ENCODE measurements at regions not wholly inside any gene's neighbourhood (a gene's known extent, or its start where the extent isn't known, plus 50 kb on each side); places are given as distances from the start of the nearest gene placed in this dataset.
A peak's percentile ranks its signal among the peaks of the same experiment; 100 is the strongest.

DNA sequence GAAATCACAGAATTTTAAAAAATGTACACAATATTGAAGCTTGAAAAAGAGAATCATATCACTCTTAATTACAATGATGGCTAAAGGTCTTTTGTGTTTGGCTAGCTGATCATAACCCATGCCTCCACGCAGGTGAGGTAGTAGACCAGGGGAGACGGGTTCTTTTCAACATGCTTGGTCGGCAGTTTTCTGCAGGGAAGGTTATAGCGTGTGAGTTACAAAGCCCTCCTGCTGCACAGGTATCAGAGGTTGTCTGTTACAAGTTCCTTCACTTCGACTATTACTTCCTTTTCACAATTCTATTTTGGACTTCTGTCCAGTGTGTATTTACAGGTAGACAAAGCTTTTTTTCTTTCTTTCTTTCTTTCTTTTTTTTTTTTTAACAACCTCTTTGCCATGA is 127.1 kb upstream of the PRPS1L1 start:
- DNase-seq: no peak

DNA sequence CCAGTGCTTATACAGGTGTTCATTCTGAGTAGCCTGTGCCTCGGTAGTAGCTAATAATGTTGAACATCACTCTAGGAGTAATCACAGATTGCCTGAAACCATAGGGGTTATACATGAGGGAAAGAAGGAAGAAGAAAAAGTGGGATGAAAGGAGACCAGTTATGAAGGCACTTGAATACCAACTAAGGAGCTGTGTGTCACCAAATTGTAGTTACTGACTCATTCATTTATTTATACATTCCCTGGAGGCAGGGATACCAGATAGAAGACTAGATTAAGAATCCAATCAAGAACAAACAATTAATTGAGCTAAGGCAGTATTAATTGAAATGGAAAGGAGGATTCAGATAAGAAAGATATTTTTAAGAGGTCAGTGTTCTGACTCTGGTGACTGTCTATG is 129.6 kb upstream of the PRPS1L1 start:
- DNase-seq: no peak

DNA sequence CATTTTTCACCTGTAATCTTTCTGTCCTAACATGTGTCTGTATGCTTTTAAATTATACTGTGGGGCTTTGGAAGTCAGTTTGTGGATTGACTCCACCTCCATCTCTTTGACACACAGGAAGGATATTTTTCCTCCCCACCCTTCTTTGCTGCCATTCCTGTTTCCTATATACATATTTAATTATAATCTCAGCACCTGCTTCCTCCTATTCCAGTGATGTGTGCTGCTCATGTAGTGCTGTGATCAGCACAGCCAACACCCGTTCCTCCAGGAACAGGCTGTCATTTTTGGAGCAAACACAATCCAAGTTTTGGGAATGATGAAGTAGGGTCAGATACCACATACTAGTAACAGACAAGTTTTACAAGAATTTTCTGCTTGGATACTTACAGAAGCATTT is 135.0 kb upstream of the PRPS1L1 start:
- DNase-seq: peak in 1 of 2 experiments; percentile 55

GRCh38 chr7:18163091-18163490 is 135.4 kb upstream of the PRPS1L1 start:
- DNase-seq: no peak

DNA sequence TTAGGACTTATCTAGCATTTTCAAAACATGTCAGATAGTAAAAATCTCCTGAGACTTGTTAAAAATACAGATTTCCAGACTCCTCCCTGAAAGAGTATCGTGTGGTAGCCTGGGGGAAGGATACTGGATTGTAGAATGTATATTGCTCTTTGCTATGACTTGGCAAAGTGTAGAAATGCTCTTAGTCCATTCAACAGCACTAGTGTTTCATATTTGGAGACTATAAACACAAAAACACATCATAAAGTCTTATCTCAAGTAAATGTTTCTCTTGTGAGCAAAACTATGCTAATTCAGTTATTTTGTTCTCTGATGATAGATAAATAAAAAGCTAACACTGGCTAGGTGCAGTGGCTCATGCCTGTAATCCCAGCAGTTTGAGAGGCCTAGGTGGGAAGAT is 137.5 kb upstream of the PRPS1L1 start:
- no peak for DNase-seq

DNA sequence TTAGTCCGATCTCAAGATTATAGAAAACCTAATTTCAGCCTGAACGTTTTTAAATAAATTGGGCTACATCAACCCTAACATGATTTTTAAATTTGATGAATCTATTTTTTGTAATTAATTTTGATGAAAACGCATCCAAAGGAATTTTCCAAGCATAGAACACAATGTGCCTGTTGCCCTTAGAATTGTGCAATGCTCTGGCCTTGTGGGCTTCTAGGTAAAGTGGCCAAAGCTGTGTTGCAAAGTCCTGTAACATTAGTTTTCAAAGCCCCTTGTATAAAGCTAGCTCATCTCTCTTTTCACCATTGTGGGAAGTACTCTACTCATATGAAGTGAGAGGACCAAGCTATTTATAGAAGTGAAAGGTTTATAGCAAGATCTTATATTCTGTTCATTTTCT is 138.4 kb upstream of the PRPS1L1 start:
- DNase-seq: no peak

DNA sequence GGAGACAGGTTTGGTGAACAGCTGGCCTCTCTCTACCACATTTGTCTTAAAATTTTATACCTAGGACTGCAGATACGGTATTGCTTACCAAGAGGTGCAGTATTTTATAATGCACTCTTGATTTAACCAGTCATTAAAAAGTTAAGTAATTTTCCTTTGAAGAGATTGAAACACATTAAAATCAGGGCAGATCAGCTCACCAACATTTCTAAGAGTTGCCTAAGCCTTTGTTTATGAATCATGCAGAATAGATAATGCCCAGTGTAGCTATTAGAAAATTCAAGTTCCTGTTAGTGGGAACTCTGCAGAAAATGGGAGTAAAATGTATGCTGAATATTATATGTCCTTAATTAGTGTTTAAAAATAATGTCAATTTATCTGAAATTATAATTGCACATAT is 140.2 kb upstream of the PRPS1L1 start:
- no peak for DNase-seq

DNA sequence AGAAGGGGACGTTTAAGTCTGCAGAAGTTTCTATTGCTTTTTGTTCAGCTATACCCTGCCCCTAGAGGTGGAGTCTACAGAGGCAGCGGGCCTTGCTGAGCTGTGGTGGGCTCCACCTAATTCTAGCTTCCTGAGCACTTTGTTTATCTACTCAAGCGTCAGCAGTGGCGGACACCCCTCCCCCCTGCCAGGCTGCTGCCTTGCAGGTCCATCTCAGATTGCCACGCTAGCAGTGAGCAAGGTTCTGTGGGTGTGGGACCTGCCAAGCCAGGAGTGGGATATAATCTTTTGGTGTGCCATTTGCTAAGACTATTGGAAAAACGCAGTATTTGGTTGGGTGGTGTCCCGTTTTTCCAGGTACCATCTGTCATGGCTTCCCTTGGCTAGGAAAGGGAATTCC is 147.3 kb upstream of the PRPS1L1 start:
- no peak for DNase-seq

DNA sequence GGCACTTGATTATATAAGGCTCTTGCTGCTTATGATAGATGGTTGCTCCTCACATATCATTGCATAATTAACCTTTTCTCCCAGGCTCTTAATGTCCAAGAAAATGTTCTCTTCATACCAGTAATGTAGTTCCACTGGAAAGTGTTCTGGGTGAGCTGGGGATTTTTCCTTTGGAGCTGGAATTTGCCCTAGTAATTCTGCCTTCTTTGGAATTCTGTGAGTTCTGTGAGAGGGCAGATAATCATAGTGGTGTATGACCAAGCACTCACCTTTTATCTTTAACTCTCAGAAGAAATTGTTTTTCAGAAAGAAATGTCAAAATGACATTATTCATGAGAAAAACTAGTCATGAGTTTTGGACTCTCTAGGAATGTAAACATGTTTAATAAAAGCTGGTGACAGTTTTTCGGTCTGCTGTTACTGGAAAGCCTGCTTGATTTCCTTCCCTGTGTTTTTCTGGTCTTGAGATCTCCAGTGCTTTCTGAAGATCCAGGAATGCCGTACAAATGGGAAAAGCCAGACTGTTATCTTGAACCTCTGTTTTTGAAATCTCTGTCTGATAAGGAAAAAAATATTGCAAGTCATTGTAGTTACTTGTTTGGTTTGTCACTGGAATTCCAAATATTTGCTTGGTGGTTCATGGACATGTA is 148.3 kb upstream of the PRPS1L1 start:
- DNase-seq: no peak

DNA sequence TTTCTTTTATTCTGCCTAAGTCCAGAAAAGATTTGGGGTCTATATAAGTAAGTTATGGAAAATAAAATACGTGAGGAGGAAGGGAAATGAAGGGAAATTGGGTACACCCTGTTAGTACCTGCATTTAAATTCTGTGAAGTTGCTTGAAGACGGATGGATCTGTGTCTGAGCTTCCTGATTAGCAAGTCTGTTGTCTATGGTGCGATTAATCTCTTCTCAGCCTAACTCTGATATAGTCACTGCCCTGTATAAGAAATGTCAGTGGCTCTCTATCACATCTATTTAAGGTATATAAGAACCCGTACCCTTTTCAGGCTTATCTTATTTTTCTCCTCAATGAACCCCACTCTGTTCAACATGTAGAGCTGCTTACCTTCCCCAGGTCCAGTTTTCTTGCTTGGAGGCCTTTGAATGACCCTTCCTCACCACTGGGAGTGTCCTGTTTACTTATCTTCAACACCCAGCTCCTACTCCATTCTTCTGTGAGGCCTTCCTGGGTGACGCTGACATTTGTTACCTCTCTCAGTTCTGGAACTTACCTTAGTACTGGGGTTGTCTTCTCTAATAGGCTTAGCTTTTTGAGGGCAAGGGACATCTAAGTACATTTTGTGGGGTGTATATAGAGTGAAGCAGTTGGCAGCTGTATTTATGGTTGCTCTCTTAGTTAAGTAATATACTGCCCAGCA is 149.6 kb upstream of the PRPS1L1 start:
- no peak for DNase-seq

GRCh38 chr7:18177815-18178660 is 150.4 kb upstream of the PRPS1L1 start:
- no peak for DNase-seq

GRCh38 chr7:18179093-18179492 is 151.4 kb upstream of the PRPS1L1 start:
- DNase-seq: no peak

GRCh38 chr7:18180685-18181084 is 153.0 kb upstream of the PRPS1L1 start:
- DNase-seq: no peak

GRCh38 chr7:18189500-18190126 is 162.0 kb upstream of the PRPS1L1 start:
- DNase-seq: no peak

GRCh38 chr7:18191341-18191740 is 163.7 kb upstream of the PRPS1L1 start:
- peak in 1 of 2 experiments; percentile 46 for DNase-seq

DNA sequence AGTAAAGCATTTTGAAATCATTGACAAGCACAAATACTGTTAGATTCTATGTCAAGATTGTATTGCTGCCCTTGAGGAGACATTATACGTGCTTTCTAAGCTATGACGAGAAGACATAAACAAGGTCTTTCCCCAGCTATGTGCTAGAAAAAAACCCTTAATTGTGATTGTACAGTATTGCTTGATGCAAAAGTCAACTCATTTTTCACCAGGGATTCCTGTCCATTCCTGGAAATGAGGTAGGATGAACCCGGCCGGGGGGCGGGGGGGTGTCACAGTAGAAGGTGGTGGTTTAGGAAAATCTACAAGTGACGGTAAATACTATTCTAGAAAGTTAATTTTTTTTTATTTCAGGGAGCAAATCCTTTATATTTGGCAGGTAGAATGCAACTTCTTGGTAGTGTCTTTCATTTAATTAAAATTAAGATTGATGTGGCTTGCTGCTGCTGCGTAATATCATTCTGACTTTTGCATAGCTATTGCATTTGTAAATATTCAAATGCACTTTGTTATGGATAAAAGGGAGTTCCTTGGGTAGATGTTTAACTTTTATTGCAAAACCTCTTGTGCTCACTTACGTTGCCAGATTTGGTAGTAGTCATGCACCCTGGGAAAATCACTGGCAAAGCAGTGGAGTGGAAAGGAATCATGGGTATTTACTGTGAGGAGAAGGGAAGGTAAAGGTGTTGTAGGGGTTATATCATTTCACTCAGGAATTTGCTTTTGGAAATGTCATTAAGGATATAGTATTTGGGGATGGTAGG is 164.4 kb upstream of the PRPS1L1 start:
- no peak for DNase-seq

DNA sequence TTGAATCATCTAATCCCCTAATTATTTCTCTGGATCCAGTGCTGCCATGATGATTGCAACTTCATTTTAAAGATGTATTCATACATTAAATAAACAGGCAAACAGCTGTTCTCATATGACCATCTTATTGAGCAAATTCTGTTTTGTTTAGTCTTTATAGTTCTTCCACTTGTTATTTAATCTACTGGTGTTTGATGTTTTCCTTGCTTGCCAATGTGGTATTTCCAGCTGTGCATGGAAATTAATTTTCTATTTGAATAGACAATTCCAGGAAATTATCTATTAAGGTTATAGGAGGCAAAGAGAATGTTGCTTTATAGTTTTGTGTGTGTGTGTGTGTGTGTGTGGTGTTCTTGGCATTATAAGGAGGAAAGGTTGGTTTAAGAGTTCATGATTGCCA is 167.0 kb upstream of the PRPS1L1 start:
- DNase-seq: no peak

- DNase-seq: no peak
Observed at GRCh38 chr7:18196638-18197037, 169.0 kb upstream of the PRPS1L1 start.

- DNase-seq: no peak
Observed at GRCh38 chr7:18198868-18199267, 171.2 kb upstream of the PRPS1L1 start.

DNA sequence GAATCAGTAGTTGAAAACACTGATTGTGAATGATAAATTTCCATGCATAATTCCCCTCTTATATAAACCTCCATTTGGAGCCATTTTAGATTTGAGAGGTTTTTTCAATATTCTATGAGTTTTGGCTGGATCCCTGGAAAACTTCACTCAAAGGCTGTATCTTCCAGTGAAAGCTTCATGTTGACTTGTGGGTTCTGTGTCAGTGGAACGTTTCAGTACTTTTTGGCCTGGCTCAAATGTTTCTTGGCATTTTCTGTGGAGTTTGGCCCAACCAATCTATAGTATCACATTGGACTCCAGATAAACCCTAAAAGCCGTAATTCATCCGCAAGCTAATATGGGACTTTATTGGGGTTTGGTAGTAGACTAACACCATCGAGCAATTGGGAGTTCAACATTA is 172.6 kb upstream of the PRPS1L1 start:
- DNase-seq: no peak

- no peak for DNase-seq
Observed at GRCh38 chr7:18200855-18201254, 173.2 kb upstream of the PRPS1L1 start.

DNA sequence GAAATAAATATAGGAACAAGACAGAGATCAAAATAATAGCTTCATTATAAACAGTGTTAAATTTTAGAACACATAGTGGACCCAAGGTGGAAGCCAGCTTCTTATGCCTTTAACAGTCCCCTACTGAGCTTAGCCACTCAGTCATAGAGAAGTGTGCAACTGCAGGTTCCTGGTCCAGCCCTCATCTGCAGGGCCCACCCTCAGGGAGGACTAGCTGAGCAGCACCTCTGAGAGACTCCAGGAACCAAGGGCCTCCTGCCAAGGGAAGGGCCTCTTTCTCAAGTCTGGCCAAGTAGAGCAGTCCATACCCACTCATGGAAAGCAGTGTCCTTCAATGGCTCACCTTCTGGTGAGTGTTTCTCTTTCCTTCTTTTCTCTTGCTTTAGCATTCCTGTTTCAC is 173.7 kb upstream of the PRPS1L1 start:
- DNase-seq: no peak

Measured in NCI-H2081 (cell line).